HG02588 (cell line): ENCODE measurements at regions not wholly inside any gene's neighbourhood (a gene's known extent, or its start where the extent isn't known, plus 50 kb on each side); places are given as distances from the start of the nearest gene placed in this dataset.

Experiments
- ATAC-seq: cut with Tn5 transposase; IDR thresholded peaks from one replicate; pipeline ENCODE4 v1.9.1; 2021; ENCODE audit warnings: mild to moderate bottlenecking, moderate library complexity; ENCODE audit not compliant: unreplicated experiment

GRCh38 chr3:44013967-44014366 lies 227.7 kb upstream of the TOPAZ1 start:
- ATAC-seq, result no peak

- ATAC-seq, result no peak
Measured at GRCh38 chr3:44015170-44015569, 226.5 kb upstream of the TOPAZ1 start.

- no peak for ATAC-seq
Measured at GRCh38 chr3:44016818-44017217, 224.9 kb upstream of the TOPAZ1 start.

- ATAC-seq, result no peak
Measured at GRCh38 chr3:44018926-44019325, 222.8 kb upstream of the TOPAZ1 start.

GRCh38 chr3:44019736-44020135 lies 221.9 kb upstream of the TOPAZ1 start:
- ATAC-seq, result no peak

GRCh38 chr3:44020143-44020542 lies 221.5 kb upstream of the TOPAZ1 start:
- no peak for ATAC-seq

GRCh38 chr3:44021651-44022594 lies 219.8 kb upstream of the TOPAZ1 start:
- ATAC-seq, result no peak

- no peak for ATAC-seq
Measured at GRCh38 chr3:44023961-44024593, 217.6 kb upstream of the TOPAZ1 start.

GRCh38 chr3:44026220-44026865 lies 215.3 kb upstream of the TOPAZ1 start:
- ATAC-seq, result no peak

GRCh38 chr3:44029100-44029499 lies 212.6 kb upstream of the TOPAZ1 start:
- ATAC-seq, result no peak

- ATAC-seq, result no peak
Measured at GRCh38 chr3:44030285-44030684, 211.4 kb upstream of the TOPAZ1 start.

GRCh38 chr3:44030687-44031305 lies 210.9 kb upstream of the TOPAZ1 start:
- ATAC-seq, result no peak

GRCh38 chr3:44031387-44032380 lies 210.0 kb upstream of the TOPAZ1 start:
- ATAC-seq, result no peak

- no peak for ATAC-seq
Measured at GRCh38 chr3:44032487-44032886, 209.2 kb upstream of the TOPAZ1 start.

GRCh38 chr3:44033123-44033522 lies 208.6 kb upstream of the TOPAZ1 start:
- no peak for ATAC-seq

- ATAC-seq, result no peak
Measured at GRCh38 chr3:44036850-44037249, 204.8 kb upstream of the TOPAZ1 start.

- no peak for ATAC-seq
Measured at GRCh38 chr3:44039006-44039405, 202.7 kb upstream of the TOPAZ1 start.

GRCh38 chr3:44041726-44042125 lies 200.0 kb upstream of the TOPAZ1 start:
- ATAC-seq, result no peak

- no peak for ATAC-seq
Measured at GRCh38 chr3:44042772-44043171, 198.9 kb upstream of the TOPAZ1 start.
